H9 (cell line): ENCODE measurements at regions not wholly inside any gene's neighbourhood (a gene's known extent, or its start where the extent isn't known, plus 50 kb on each side); places are given as distances from the start of the nearest gene placed in this dataset.

Experiments
- DNase-seq: peaks from one replicate; pipeline ENCODE4 v3.0.0-alpha.2; 2017
- H2AFZ ChIP-seq: one replicate; pipeline ENCODE4 v1.6.1; 2013; ENCODE audit warnings: mild to moderate bottlenecking, low read length, control low read depth, moderate library complexity
- H2AK5ac ChIP-seq: 2 replicates; pipeline ENCODE4 v1.6.1; 2013; ENCODE audit warnings: low read length, control low read depth, mixed read lengths; ENCODE audit not compliant: insufficient read length
- H2BK120ac ChIP-seq: one replicate; pipeline ENCODE4 v1.6.1; 2013; ENCODE audit warnings: low read depth, mild to moderate bottlenecking, low read length, control low read depth, inconsistent platforms; ENCODE audit not compliant: poor library complexity, severe bottlenecking
- H2BK12ac ChIP-seq: 2 replicates; pipeline ENCODE4 v1.6.1; 2013; ENCODE audit warnings: low read length, control low read depth, mixed read lengths, low read depth; ENCODE audit not compliant: insufficient read length
- H2BK15ac ChIP-seq: 2 replicates; pipeline ENCODE4 v1.6.1; 2013; ENCODE audit warnings: low read depth, low read length, control low read depth
- H2BK20ac ChIP-seq: one replicate; pipeline ENCODE4 v1.6.1; 2013; ENCODE audit warnings: low read depth, mild to moderate bottlenecking, low read length, control low read depth, inconsistent platforms; ENCODE audit not compliant: poor library complexity, severe bottlenecking
- H2BK5ac ChIP-seq: 2 replicates; pipeline ENCODE4 v1.6.1; 2013; ENCODE audit warnings: low read length, control low read depth, mixed read lengths; ENCODE audit not compliant: insufficient read length
- H3K14ac ChIP-seq: 2 replicates; pipeline ENCODE4 v1.6.1; 2013; ENCODE audit warnings: low read length, control low read depth; ENCODE audit not compliant: insufficient read depth
- H3K18ac ChIP-seq: 2 replicates; pipeline ENCODE4 v1.6.1; 2013; ENCODE audit warnings: low read depth, mild to moderate bottlenecking, mixed read lengths, low read length, control low read depth; ENCODE audit not compliant: insufficient read length
- H3K23ac ChIP-seq: 2 replicates; pipeline ENCODE4 v1.6.1; 2013; ENCODE audit warnings: low read length, control low read depth, mixed read lengths, low read depth; ENCODE audit not compliant: insufficient read length
- H3K23me2 ChIP-seq: 2 replicates; pipeline ENCODE4 v1.6.1; 2013; ENCODE audit warnings: low read depth, mild to moderate bottlenecking, mixed read lengths, low read length, control low read depth; ENCODE audit not compliant: insufficient read length, poor library complexity, severe bottlenecking
- H3K27ac ChIP-seq: 2 replicates; pipeline ENCODE4 v1.5.1; 2013; ENCODE audit warnings: low read length, control low read depth, mixed read lengths, low read depth; ENCODE audit not compliant: insufficient read length
- H3K27me3 ChIP-seq: 2 replicates; pipeline ENCODE4 v1.6.1; 2013; ENCODE audit warnings: low read length, control low read depth, inconsistent platforms; ENCODE audit not compliant: insufficient read depth
- H3K4ac ChIP-seq: 2 replicates; pipeline ENCODE4 v1.6.1; 2013; ENCODE audit warnings: low read depth, mild to moderate bottlenecking, control low read depth, inconsistent platforms, low read length, moderate library complexity
- H3K4me1 ChIP-seq: 2 replicates; pipeline ENCODE4 v1.6.1; 2013; ENCODE audit warnings: low read length, control low read depth, inconsistent platforms; ENCODE audit not compliant: insufficient read depth
- H3K4me2 ChIP-seq: 2 replicates; pipeline ENCODE4 v1.6.1; 2013; ENCODE audit warnings: low read length, control low read depth, mixed read lengths; ENCODE audit not compliant: insufficient read length, insufficient read depth
- H3K56ac ChIP-seq: 2 replicates; pipeline ENCODE4 v1.6.1; 2013; ENCODE audit warnings: low read depth, mild to moderate bottlenecking, mixed read lengths, low read length, control low read depth; ENCODE audit not compliant: insufficient read length
- H3K79me1 ChIP-seq: 2 replicates; pipeline ENCODE4 v1.6.1; 2013; ENCODE audit warnings: low read depth, mild to moderate bottlenecking, moderate library complexity, low read length, control low read depth, inconsistent platforms; ENCODE audit not compliant: insufficient read depth, poor library complexity, severe bottlenecking
- H3K79me2 ChIP-seq: 2 replicates; pipeline ENCODE4 v1.6.1; 2013; ENCODE audit warnings: low read length, control low read depth, inconsistent platforms; ENCODE audit not compliant: insufficient read depth
- H3K9ac ChIP-seq: 2 replicates; pipeline ENCODE4 v1.6.1; 2013; ENCODE audit warnings: low read length, control low read depth, mixed read lengths; ENCODE audit not compliant: insufficient read length; ENCODE audit errors: extremely low read depth
- H3K9me3 ChIP-seq: one replicate; pipeline ENCODE4 v1.6.1; 2013; ENCODE audit warnings: low read depth, low read length, inconsistent platforms; ENCODE audit not compliant: control insufficient read depth
- H3T11ph ChIP-seq: one replicate; pipeline ENCODE4 v1.6.1; 2013; ENCODE audit warnings: mild to moderate bottlenecking, low read length, control low read depth, inconsistent platforms
- H4K20me1 ChIP-seq: one replicate; pipeline ENCODE4 v1.6.1; 2013; ENCODE audit not compliant: control insufficient read depth, insufficient read length, insufficient read depth
- H4K5ac ChIP-seq: 2 replicates; pipeline ENCODE4 v1.6.1; 2013; ENCODE audit warnings: low read depth, mild to moderate bottlenecking, mixed read lengths, low read length, control low read depth; ENCODE audit not compliant: insufficient read length
- H4K8ac ChIP-seq: replicated peaks from 2 replicates; pipeline ENCODE4 v1.6.1; 2013; ENCODE audit warnings: low read length, control low read depth, mixed read lengths, low read depth; ENCODE audit not compliant: insufficient read length
- H4K91ac ChIP-seq: 2 replicates; pipeline ENCODE4 v1.6.1; 2013; ENCODE audit warnings: low read depth, mild to moderate bottlenecking, moderate library complexity, mixed read lengths, low read length, control low read depth; ENCODE audit not compliant: insufficient read length
- H3K27ac Mint-ChIP-seq, 3 experiments: 2 replicates in 2 of 3; 3 replicates in 1 of 3; pipeline ENCODE4 v1.8.0; 2020 to 2021; ENCODE audit warnings: mixed read lengths in 3 of 3, mild to moderate bottlenecking in 1 of 3, moderate library complexity in 1 of 3
- H3K27me3 Mint-ChIP-seq: 2 replicates; pipeline ENCODE4 v1.8.0; 2021; ENCODE audit warnings: low read depth, mild to moderate bottlenecking, moderate library complexity, mixed read lengths
- H3K36me3 Mint-ChIP-seq, 3 experiments: 2 replicates in 2 of 3; 3 replicates in 1 of 3; pipeline ENCODE4 v1.8.0; 2020 to 2021; ENCODE audit warnings: low read depth in 3 of 3, mixed read lengths in 3 of 3; ENCODE audit not compliant: insufficient read depth in 1 of 3
- H3K4me1 Mint-ChIP-seq, 2 experiments: 2 replicates each; pipeline ENCODE4 v1.8.0; 2020; ENCODE audit warnings: mixed read lengths in 2 of 2
- H3K4me3 Mint-ChIP-seq, 2 experiments: 2 replicates in 1 of 2; 3 replicates in 1 of 2; pipeline ENCODE4 v1.8.0; 2020 to 2021; ENCODE audit warnings: mild to moderate bottlenecking in 2 of 2, mixed read lengths in 2 of 2, moderate library complexity in 1 of 2
- H3K9me3 Mint-ChIP-seq, 2 experiments: 2 replicates in 1 of 2; 3 replicates in 1 of 2; pipeline ENCODE4 v1.8.0; 2020; ENCODE audit warnings: mild to moderate bottlenecking in 2 of 2, mixed read lengths in 2 of 2, moderate library complexity in 1 of 2
- CTCF ChIP-seq: fragments of 200-600 bp; sonication (generic); conservative IDR thresholded peaks from 3 replicates; pipeline ENCODE4 v1.8.0; 2021; ENCODE audit warnings: antibody characterized with exemption, mild to moderate bottlenecking

- Histone ChIP-seq H2AK5ac (no peak overlapping the region), H3K23ac (no peak overlapping the region), H2BK12ac (no peak overlapping the region)
These were observed 173.0 kb upstream of the FBXL7 start for GRCh38 chr5:15326932-15327331.

More at GRCh38 chr5:15326932-15327331, 173.0 kb upstream of the FBXL7 start:
- H3K27me3 ChIP-seq: no peaks in the 10 kb centered on the region
- no peaks in the 10 kb centered on the region; the same call in 1 of the 2 replicates for H3K27me3 Mint-ChIP-seq
- H3K14ac ChIP-seq: no peak overlapping the region
- H3K36me3 Mint-ChIP-seq: no peaks in the 10 kb centered on the region
- H3K23me2 ChIP-seq: no peaks in the 10 kb centered on the region
- no peak overlapping the region for H2BK20ac ChIP-seq
- no peaks in the 10 kb centered on the region for H3K9me3 ChIP-seq
- no peak for DNase-seq
- H3K27ac ChIP-seq: no peak overlapping the region
- no peaks in the 10 kb centered on the region for H3K79me2 ChIP-seq
- H3K79me1 ChIP-seq: no peaks in the 10 kb centered on the region
- H4K20me1 ChIP-seq: no peaks in the 10 kb centered on the region
- H3K4me3 Mint-ChIP-seq: no peak overlapping the region
- no peak overlapping the region for H3K4me2 ChIP-seq
- no peak for TF ChIP-seq CTCF
- H3K9ac ChIP-seq: no peak overlapping the region
- no peak overlapping the region for H3K56ac ChIP-seq
- H3T11ph ChIP-seq: no peak overlapping the region
- no peak overlapping the region for H4K5ac ChIP-seq
- no peak overlapping the region for H3K27ac Mint-ChIP-seq
- no peak overlapping the region for H4K8ac ChIP-seq
- H3K9me3 Mint-ChIP-seq: no peaks in the 10 kb centered on the region
- H4K91ac ChIP-seq: no peak overlapping the region
- no peak overlapping the region for H2BK15ac ChIP-seq
- H3K4ac ChIP-seq: no peak overlapping the region
- no peaks in the 10 kb centered on the region for H3K4me1 Mint-ChIP-seq
- H2AFZ ChIP-seq: no peak overlapping the region
- H2BK120ac ChIP-seq: no peak overlapping the region
- H2BK5ac ChIP-seq: no peak overlapping the region
- no peak overlapping the region for H3K18ac ChIP-seq
- no peaks in the 10 kb centered on the region for H3K4me1 ChIP-seq
